Spleen (tissue), 7 donors: ENCODE measurements at regions not wholly inside any gene's neighbourhood (a gene's known extent, or its start where the extent isn't known, plus 50 kb on each side); places are given as distances from the start of the nearest gene placed in this dataset.

Source experiments
- CTCF ChIP-seq, 11 experiments: fragments of 200-600 bp in 7 of 11; fragments of 450-650 bp in 4 of 11; sonication (generic) in 4 of 11; IDR thresholded peaks in 8 of 11; conservative IDR thresholded peaks in 3 of 11; 1 replicate in 7 of 11; 2 replicates in 4 of 11; pipeline versions ENCODE4 v1.4.0 to v1.8.0; 2016 to 2021; ENCODE audit warnings: antibody characterized with exemption in 11 of 11, inconsistent platforms in 4 of 11, mild to moderate bottlenecking in 1 of 11
- POLR2A ChIP-seq, 3 donors: fragments of 450-650 bp; IDR thresholded peaks; one replicate each; pipeline ENCODE4 v1.5.1; 2017; ENCODE audit warnings: antibody characterized with exemption in 3 of 3, mild to moderate bottlenecking in 1 of 3
- POLR2AphosphoS5 ChIP-seq, 3 donors: sonication (generic); formaldehyde crosslinking; IDR thresholded peaks; one replicate each; pipeline ENCODE4 v1.5.1; 2017; ENCODE audit warnings: antibody characterized with exemption in 3 of 3
- donor health status: DM: no; HTN: no; CAD: no; lungs with moderate emphysema.
- donor health status: DM: no; HTN: no; CAD: no.
- donor health status: DM: no; HTN: no; CAD: no.

GRCh38 chr14:97489750-97490149, 692.6 kb downstream of the VRK1 start:
- no peak for TF ChIP-seq CTCF (IDR thresholded peaks at IDR 0.05 in 8 of 11, conservative IDR thresholded peaks at IDR 0.05 in 3 of 11)
- TF ChIP-seq POLR2A (IDR thresholded peaks at IDR 0.05), result no peak
- TF ChIP-seq POLR2AphosphoS5 (IDR thresholded peaks at IDR 0.05), result no peak
